ENCODE measurements at regions not wholly inside any gene's neighbourhood (a gene's known extent, or its start where the extent isn't known, plus 50 kb on each side); places are given as distances from the start of the nearest gene placed in this dataset.

DNA sequence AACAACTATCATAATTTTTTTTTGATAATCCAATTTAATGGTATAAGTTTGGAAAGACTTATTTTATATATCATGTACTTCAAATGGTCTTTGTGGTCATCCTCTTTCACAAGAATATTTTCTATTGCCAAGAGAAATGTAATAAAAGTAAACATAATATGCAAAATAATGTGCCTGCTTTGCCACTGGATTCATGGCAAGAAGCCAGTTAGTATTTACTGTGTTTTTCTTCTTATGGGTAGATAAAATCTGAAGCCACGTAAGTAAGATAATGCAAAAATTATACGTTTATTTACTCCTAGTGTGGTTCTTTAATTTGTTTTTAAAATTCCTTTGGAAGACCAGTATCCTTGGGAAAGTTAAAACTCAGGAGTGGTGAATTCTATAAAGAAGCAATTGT, 258.5 kb downstream of the ARL4A start:
- TF ChIP-seq POLR2AphosphoS5 (IDR thresholded peaks at IDR 0.05; ENCODE audit: borderline replicate concordance, low read depth, low read length) (no peak), EZH2 (IDR thresholded peaks at IDR 0.05) (no peak), FOXP2 (optimal IDR thresholded peaks at IDR 0.05; ENCODE audit: control extremely low read depth, extremely low read length, insufficient read depth) (no peak)
